Amniotic stem cell (primary cell): ENCODE measurements at regions not wholly inside any gene's neighbourhood (a gene's known extent, or its start where the extent isn't known, plus 50 kb on each side); places are given as distances from the start of the nearest gene placed in this dataset.

Experiments used
- DNase-seq: peaks from one replicate; lab custom pipeline; 2025; lab: John Stamatoyannopoulos, UW

DNA sequence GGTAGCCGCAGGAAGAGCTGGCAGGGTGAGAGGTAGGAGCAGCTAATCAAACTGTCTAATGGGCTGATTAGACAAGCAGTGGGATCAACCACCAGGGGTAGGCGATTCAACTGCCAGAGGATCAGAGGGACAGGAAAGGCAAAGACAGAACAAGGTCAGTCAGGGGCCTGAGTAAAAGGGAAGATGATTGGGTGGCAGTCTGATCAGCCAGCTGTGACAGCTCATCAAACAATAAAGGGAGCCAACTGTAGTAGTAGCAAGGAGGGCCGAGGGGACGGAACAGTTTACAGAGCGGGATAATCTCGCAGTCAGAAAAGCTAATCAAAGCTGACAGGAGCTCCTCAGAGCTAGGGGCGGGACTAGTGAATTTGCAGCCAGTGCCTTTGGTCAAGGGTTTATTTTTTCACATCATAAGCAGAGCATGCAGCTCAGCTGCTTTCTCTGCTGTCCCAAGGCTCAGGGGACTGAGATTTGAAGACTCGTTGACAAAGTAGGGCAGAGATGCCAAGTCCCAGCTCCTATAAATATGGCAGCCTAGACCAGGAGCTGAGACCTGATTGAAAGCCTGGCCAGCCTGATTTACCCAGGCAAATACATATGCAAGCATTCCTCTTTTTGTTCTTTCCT lies 418.2 kb downstream of the GABRG2 start:
- no peak for DNase-seq

DNA sequence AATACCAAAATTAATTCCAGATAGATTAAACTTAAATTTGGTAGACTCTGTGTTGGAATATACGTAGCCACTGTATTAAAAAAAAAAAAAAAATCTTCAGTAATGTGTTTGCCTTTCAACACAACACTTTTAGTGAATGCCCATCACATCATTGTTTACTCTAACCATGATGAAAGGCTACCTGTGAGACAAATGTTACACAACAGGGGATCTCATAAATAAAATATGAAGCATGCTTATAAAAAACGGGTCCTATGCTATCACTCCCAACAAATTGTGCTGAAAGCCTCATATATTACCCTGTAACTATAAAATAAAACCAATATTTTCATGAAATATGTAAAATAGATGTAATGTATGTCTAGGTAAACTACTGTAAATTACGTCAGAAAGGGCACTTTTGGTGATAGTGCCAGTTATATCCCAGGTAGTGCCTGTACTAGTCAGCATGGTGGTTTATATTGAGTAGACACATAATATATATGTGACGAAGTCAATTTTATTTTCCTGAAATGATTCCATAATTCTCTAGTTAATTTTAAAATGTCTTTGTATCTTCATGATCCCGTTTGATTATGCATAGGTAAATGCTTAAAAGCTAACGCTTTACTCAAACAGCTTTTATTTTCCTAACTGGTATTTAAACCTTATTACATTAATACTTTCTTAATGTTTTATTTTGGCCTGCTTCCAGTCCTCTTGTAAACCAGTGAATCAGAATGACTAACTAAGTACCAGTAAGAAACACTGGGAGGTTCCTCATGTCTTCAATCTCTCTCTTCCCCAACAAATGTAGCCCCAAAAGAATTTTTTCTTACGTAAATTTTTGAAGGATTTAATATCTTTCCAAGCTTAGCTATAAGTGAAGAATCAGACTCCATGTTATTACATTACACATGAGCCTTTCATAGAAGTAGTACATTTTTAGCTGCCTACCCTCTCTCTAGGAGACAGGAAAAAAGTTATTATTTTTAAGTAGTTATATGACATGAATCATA lies 420.3 kb downstream of the GABRG2 start:
- DNase-seq, result no peak

DNA sequence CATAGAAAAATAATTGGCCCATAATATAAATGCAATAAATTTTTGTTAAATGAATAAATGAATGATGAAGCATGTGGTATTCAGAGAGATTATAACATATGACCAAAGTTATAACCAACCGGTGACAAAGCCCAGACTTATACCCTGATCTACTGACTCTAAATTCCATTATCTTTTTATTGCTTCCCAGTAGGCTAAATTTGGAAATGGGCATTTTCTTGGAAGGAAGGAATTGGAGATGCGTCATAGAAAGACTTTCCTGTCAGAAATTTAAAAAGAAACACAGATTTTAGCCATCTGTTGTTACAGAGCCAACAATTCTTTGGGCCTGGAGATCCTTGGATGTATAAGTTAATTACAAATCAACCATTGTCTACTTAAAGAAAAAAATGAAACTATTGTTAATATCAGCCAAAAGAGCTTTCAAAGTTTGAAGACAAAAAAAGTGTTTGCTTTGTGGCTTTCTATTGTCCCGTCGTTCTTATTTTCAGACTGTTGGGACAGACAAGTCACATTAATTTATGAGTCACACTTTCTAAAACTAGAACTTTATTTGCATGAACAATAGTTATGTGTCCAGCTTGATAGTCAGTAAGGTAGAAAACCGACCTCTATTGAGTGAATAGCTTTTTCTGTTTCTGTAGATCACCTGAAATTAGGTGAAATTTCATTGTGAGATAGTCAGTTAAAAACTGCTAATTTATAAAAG lies 428.7 kb downstream of the GABRG2 start:
- DNase-seq, result no peak

DNA sequence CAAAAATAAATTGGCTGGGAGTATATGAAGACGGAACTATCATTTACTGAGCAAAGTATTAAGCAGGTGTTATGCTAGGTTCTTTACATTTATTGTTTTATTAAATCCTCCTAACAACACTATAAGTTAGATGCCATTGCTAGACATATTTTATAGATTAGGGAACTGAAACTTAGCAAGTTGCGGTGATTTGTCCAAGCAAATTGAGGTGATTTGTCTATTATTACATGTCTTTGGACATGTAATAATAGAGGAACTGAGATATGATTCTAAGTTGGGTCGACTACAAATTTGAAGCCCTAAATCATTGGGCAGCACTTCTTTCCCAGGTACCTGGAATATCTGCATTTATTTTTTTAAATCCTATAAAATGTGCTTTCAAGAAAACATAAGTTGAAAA lies 429.9 kb downstream of the GABRG2 start:
- DNase-seq, result no peak

DNA sequence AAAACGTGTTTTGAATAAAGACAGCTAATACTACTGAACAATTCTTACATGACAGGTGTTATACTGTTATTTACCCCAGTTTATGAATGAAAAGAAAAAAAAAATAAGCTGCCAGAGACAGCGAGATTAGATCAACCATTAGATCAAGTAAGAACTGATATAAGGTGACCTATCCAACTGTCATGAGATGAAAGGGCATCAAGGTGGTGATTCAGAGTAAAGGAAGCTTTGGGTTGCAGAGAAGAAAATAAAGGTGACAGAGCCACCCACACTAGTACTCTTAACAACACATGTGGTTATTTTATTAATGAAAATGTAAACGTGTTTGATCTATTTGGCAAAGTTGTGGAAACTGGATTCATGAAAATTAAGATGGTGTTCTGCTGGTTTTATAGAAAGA lies 435.2 kb downstream of the GABRG2 start:
- no peak for DNase-seq

GRCh38 chr5:162503796-162504195 lies 436.2 kb downstream of the GABRG2 start:
- DNase-seq, result no peak

GRCh38 chr5:162512935-162513565 lies 445.5 kb downstream of the GABRG2 start:
- no peak for DNase-seq

DNA sequence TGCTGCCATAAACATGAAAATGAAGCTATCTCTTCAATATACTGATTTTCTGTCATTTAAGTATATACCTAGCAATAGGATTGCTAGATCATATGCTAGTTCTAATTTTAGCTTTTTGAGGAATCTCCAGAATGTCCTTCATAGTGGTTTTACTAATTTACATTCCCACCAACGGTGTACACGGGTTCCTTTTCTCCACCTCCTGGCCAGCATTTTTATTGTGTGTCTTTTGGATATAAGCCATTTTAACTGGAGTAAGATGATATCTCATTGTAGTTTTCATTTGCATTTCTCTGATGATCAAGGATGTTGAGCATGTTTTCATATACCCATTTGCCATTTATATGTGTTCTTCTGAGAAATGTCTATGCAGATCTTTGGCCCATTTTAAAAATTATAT lies 446.5 kb downstream of the GABRG2 start:
- no peak for DNase-seq

GRCh38 chr5:162520878-162521277 lies 453.3 kb downstream of the GABRG2 start:
- DNase-seq, result no peak

GRCh38 chr5:162529209-162529608 lies 461.6 kb downstream of the GABRG2 start:
- no peak for DNase-seq

GRCh38 chr5:162529886-162530285 lies 462.3 kb downstream of the GABRG2 start:
- no peak for DNase-seq

- no peak for DNase-seq
These were observed 475.9 kb downstream of the GABRG2 start for GRCh38 chr5:162543437-162543836.

DNA sequence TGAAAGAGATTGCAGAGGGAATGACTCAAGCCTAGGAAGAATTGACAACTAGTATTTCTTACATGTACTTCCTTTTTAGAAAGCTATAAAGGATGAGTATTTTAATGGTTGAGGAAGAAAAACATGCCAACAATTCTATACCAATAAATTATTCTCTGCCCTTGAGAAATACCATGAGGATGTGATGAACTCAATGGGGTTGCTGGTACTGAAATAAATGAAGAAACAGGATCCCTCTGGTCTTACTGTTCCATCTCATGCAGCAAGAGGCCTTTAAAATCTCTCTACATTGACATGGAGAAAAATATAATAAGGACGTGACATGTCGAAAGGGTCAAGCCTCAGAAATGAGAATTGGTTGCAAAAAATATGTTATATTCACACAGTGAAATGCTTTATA lies 477.3 kb downstream of the GABRG2 start:
- DNase-seq, result no peak

GRCh38 chr5:162550236-162550635 lies 482.7 kb downstream of the GABRG2 start:
- no peak for DNase-seq

GRCh38 chr5:162558120-162558519 lies 490.5 kb downstream of the GABRG2 start:
- no peak for DNase-seq

- no peak for DNase-seq
These were observed 500.1 kb downstream of the GABRG2 start for GRCh38 chr5:162567644-162568043.

DNA sequence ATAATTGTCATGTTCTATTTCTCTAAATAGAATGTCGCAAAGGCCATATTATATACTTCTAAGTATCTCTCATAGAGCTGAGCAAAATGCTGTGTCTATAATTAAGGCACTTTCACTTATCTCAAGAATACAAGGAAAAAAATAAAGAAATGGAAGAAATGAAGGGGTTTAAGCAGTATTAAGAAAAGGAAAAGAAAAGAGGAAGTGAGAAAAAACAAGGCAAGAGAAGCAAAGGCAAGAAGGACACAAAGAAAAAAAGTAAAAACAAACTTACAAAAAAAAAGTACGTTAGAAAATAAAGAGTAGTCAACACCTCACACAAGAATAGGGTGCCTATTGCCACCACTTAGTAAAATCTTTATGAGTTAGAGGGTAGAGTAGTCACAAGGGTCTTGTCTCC lies 506.2 kb downstream of the GABRG2 start:
- no peak for DNase-seq

DNA sequence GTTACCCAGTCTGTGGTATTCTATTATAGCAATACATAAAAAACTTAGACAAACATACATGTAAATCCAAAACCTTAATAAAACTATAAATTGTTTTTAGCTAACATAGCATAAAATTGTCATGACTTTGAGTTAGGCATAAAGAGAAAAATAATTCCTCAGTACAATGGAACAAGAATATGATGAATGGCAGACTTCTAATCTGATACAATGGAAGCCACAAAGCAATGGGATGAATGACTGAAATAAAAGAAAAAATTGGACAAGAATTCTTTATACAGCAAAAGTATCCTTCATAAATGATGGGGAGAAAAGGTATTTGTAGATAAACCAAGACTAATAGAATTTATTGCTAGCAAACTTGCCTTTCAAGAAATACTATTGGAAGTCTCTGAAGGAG lies 524.2 kb downstream of the GABRG2 start:
- DNase-seq, result no peak

GRCh38 chr5:162593881-162594280 lies 526.3 kb downstream of the GABRG2 start:
- no peak for DNase-seq

DNA sequence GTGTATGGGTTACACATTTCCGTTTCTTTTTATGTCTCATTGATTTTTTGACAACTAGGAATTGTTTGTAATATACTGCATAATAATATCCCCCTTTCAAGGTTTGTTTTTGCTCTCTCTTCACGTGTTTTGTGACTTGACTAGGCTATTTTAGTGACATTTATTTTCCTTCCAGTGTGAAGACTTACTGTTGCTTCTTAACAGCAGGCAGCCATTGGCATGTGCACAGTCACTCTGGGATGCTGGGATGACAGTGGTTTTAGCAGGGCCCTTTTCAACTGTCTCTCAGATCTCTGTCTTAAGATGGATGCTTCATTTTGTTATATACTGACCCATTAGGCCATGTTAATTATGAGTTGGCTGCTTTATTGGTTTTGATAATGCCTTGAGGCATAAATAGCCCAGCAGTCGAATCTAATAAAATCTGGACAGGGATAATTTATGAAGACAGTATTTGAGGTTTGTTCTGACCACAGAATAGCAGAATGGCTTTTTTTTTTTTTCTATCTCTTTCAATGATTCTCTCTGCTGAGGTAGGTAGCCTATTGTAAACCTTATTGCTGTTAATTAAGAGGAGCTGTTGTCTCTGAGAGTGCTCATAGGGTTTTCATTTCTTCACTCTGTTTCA lies 536.0 kb downstream of the GABRG2 start:
- no peak for DNase-seq

- DNase-seq, result no peak
These were observed 540.3 kb downstream of the GABRG2 start for GRCh38 chr5:162607879-162608278.
